ENCODE measurements at regions not wholly inside any gene's neighbourhood (a gene's known extent, or its start where the extent isn't known, plus 50 kb on each side); places are given as distances from the start of the nearest gene placed in this dataset.
"Not testable (repeated sequence)": the region's sequence is repeated elsewhere in the genome, so short reads cannot be mapped to it uniquely, and the experiment has no call there.

DNA sequence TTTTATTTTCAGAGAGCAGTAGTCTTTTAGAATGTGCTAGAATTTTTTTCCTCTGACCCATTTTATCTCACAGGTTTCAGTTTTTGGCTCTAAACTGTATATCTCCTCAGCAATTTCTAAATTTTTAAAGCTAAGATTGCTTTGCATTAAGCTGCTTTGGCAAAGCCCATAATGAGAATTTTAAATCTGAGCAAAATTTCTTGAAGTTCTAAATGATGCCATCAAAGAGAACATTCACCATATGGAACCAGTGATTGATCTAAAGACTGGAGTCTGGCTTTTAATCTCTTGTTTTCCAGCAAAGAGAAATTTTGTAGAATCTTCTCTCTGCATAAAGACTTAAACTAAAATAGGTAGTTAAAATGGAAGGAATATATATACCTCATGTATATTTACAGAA, 313.6 kb downstream of the TBC1D32 start:
- DNase-seq (ENCODE audit: low spot score), result no peak

DNA sequence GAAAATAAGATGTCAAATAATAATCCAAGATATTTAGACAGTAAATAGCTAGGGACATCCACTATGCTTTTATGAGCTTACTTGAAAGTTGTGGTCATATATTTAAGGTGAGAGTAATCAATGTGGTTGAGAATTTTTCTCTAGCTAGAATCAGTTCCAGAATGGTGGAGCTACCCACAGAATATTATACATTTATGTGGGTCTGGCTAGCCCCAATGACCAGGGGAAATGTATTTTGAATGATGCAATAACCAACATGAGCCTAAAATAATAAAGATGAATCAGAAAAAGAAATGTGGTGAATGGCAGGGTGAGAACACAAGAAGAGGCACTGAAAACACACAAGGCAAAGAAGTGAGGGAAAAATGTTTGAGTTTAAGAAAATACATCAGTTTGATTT, 325.7 kb downstream of the TBC1D32 start:
- no peak for DNase-seq (ENCODE audit: low spot score)

GRCh38 chr6:121006024-121006423, 328.3 kb downstream of the TBC1D32 start:
- DNase-seq (ENCODE audit: low spot score), result no peak

DNA sequence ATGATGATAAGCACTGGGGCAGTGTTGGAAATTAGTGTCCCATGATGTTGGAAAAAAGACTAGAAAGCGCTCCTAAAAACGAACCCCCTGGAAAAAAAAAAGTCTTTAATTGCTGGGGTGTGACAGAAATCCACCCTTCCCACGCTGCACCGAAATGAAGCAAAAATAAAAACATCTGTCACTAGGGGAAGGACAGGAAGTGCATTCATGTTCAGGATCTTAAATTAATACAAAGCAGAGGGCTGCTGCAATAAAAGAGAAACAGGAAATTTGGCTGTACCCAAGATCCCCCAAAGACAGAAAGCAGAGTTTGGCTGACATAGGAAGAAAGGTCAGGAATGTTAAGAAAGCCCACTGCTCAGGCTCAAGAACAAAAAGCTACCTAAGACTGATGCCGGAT, 333.9 kb downstream of the TBC1D32 start:
- DNase-seq (ENCODE audit: low spot score), result no peak

DNA sequence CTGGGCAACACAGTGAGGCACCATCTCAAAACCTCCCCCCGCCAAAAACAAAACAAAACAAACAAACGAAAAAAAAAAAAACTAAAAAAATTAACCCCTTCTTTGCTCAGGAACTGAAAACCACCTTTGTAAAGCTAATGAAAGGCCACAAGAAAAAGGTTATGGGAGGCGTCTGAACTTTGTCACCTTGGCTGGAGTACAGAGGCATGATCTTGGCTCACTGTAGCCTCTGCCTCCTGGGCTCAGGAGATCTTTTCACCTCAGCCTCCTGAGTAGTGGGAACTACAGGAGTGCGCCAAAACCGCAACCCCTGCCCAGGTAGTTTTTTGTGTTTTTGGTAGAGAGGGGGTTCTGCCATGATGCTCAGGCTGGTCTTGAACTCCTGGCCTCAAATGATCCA, 337.9 kb downstream of the TBC1D32 start:
- no peak for DNase-seq (ENCODE audit: low spot score)

GRCh38 chr6:120994573-120994967, 339.7 kb downstream of the TBC1D32 start:
- DNase-seq (ENCODE audit: low spot score), result no peak

DNA sequence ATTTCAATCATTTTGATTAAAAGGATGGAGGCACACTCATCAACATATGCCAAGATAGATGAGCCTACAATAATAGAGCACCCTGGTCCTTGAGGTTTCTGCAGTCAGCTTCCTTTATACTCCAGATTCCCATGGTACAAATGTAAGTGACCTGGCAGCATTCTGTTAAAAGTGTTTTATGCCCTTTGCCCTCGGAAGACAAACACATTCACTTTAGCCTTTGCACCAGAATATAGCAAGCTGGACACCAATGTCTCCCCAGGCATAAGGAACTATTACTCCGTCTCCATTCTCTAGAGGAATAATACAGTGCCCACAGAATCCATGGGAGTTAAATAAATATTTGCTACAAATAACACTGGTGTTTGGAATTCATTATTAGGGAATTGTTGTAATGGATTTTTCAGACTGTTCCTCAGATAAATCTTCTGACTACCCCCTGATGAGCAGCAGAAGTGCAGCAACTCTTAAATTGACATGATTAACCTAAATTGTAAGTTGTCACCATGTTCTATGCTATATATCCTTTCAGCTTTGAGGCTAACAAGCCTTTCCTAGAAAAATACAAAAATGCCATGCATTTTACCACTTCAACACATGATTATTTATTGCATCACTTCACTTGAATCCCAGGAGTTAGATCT, 340.2 kb downstream of the TBC1D32 start:
- no peak for DNase-seq (ENCODE audit: low spot score)

DNA sequence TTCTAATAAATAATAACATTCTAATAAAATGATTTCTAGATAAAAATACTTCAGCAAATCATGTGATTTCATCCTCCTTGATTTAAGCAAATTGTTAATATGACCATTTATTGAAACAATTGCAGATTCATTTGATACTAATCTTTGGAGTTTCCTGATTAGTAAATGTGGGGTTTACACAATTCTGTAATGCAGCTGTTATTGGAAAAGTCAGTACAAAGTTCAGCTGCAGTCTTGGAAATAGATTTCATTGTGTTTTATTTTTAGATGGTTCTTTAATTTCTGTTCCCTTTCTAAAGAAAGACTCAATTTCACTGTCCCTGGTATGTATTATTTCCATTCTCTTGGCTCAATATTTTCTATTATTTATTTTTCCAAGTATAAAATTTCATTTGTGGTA, 342.0 kb downstream of the TBC1D32 start:
- DNase-seq (ENCODE audit: low spot score), result no peak

- DNase-seq (ENCODE audit: low spot score), result no peak
Measured at GRCh38 chr6:120990866-120991265, 343.4 kb downstream of the TBC1D32 start.

DNA sequence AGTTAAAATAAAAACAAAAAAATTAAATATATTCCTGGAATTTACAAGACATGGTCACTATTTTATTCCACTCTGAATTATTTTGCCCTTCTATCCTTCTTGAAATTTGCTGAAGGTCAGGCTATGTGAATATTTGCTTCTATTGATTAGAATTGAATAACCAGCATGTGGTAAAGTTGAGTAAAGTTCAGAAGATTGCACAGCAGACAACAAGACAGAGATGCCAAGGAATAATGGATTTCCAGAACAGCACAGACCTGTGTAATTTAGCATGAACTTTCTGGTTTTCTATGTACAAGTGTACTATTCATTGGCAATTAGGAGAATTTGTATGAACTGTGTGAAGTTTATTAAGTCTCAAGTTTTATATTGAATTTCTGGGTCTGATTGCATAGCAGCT, 352.4 kb downstream of the TBC1D32 start:
- no peak for DNase-seq (ENCODE audit: low spot score)

DNA sequence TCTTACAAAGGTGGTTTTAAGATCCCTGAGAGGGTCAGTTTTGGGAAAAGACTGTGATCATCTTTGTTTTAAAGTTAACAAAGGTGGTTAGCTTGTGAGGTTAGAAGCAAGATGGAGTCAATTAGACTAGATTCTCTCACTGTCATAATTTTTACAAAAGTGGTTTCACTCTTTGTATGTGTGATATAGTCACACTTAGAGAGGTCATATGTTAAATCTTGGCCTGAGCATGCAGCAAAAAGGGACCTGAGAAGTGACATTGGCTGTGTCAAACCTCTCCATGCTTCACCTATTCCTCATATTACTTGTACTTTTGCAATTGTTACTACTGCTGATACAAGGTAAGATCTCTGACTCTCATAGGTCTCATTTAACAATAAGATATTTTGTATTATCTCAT, 368.0 kb downstream of the TBC1D32 start:
- DNase-seq (ENCODE audit: low spot score), result no peak

GRCh38 chr6:120965814-120966213, 368.5 kb downstream of the TBC1D32 start:
- DNase-seq (ENCODE audit: low spot score), result no peak

DNA sequence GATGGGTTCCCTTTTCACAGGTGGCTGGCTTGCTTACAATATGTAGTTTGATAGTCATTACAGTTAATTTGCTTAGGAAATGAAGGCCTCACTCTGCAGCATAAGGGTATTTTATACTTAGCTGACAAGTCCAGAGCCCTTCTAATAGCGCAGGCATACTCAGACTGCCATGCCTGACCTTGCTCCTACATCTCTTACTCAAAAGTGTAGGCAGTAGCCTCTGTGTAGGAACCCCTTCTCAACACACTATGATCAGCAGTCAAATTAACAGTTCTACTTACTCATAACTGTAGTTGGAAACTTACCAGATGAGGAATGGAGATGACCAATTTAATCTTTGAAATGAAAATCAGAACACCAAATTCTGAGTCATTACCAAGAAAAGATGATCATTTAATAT, 373.5 kb downstream of the TBC1D32 start:
- no peak for DNase-seq (ENCODE audit: low spot score)

DNA sequence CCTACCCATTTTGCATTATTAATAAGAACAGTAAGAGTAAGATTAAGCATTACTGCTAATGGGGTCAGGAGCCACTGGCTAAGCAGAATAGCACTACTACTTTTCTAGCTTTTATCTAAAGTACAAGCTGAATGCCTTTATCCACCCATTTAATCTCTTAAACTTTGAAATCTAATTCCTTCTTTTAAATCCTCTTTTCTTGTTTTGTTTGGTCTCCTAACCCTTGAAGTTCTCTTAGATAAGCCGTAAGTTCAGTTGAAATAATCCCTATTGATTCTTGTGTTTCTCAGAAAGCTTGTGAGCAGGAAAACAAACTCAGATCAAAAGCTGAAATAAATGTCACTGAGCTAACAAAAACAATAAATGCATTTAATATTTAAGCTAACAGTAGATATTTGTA, 380.2 kb downstream of the TBC1D32 start:
- no peak for DNase-seq (ENCODE audit: low spot score)

- DNase-seq (ENCODE audit: low spot score), result no peak
Measured at GRCh38 chr6:120951258-120951657, 383.0 kb downstream of the TBC1D32 start.

DNA sequence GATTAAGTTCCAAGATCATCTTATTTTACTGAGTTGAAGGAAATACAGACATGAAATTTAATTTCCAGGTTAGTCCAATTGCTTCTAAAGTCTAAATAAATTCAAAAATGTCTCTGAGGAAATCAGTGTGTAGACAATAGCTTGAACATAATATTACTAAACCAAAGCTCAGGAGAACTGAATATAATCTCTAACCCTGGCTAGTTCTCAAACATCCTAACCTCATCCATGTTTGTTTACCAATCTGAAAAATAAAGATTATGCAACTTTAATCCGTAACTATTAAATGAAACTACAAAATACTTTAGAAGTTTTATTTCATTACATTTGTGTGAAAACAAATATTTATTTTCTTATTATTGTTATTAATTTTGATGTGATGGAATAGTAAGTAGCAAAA, 387.2 kb downstream of the TBC1D32 start:
- no peak for DNase-seq (ENCODE audit: low spot score)

DNA sequence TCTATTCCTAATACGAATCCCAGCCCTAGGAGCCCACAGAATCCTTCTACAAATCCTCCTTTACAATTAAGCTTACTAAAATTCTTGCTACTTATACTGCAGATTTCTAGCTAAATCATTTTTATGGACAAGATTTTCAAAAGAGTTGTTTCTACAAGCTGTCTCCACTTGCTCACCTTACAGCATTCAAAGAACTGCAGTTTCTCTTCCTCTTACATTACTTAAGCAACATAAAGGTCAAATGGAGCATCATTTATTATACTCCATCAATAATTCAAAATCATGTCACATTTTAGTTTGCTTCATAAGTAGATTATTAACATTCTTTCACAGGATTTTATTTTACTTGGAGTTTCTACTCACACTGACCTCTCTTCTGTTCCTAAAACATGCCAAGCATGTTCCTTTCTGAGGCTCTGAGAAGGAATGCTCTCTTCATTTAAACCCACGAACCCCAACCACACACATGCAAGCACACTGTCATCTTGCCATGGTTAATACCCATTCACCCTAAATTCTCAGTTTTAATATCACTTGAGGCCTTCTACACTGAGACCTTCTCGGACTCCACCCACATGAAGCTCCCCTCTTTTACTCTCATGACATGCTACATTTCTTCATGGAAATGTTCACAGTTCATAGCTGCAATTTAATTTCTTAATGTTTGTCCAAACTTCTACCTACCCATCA, 388.2 kb downstream of the TBC1D32 start:
- no peak for DNase-seq (ENCODE audit: low spot score)

GRCh38 chr6:120938876-120939472, 395.3 kb downstream of the TBC1D32 start:
- DNase-seq (ENCODE audit: low spot score), result no peak

DNA sequence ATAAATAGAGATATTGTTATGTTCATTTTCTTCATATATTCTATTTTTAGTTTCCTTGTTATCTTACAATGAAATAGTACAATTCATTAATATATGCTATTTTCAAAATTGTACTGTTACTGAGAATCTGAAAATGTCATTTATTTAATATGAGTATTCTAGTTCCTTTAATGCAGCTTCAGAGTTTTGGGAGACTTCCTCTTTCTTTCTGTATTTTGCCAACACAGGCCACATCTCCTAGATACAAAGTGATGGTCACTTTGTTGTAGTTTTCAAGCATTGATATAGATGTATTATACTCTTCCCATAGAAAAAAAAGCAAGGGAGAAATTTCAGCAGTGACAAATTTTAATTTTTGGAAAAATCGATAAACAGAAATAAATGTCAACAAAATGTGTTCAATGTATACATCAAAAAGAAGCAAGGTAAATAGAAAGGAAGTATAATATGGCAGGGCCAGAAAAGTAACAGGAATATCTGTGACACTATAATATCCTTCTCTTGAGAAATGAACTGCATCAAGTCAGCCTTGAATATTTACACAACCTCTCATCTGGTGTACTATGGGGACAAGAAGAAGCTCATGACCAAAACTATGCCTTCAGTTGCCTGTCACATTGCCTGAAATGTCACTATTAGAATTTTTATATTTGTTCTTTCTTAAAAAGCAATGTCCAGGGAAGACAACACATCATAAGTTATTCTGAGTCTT, 396.0 kb downstream of the TBC1D32 start:
- no peak for DNase-seq (ENCODE audit: low spot score)

DNA sequence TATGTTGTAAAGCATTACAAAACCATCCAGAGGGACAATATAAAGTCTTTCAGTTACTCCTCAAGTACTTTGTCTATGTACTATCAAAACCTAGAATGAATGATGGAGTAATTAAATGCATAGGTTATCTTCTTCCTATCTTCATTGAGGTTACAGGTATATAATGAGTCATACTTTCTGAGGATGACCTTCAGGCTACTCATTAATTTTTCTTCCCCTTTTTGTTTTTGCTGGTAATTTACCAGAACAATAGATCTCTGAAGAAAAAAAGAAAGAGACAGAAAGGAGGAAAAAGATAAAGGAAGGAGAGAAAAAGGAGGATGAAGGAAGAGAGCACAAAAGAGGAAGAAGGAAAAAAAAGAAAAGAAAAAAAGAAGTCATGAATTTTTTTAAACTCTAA, 398.4 kb downstream of the TBC1D32 start:
- no peak for DNase-seq (ENCODE audit: low spot score)

DNA sequence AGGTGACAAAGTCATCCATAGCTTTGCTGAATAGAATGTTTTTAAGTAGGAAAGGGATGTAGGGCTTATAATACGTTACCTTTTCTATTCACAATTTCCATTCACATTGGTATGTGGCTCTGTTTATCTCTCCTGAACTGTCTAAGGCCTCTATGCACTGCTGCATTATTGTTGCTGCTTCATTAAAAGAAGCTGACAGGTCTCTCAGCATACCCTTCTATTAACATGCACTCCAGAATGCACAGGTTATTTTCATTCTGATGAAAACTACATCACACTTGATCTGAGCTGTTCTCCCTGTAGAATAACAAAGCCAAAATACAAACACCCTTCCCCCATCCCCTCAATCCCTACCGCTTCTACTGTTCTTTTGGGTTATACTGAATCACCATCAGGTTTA, 399.3 kb downstream of the TBC1D32 start:
- DNase-seq (ENCODE audit: low spot score), result no peak

DNA sequence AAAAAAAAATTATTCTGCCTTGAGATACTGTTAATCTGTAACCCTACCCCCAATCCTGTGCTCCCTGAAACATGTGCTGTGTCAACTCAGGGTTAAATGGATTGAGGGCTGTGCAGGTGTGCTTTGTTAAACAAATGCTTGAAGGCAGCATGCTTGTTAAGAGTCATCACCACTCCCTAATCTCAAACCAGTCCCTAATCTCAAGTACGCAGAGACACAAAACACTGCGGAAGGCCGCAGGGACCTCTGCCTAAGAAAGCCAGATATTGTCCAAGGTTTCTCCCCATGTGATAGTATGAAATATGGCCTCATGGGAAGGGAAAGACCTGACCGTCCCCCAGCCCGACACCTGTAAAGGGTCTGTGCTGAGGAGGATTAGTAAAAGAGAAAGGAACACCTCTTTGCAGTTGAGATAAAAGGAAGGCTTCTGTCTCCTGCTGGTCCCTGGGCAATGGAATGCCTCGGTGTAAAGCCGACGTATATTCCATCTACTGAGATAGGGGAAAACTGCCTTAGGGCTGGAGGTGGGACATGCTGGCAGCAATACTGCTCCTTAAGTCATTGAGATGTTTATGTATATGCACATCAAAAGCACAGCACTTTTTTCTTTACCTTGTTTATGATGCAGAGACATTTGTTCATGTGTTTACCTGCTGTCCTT, 402.6 kb downstream of the TBC1D32 start:
- DNase-seq (ENCODE audit: low spot score), result not testable (repeated sequence)

DNA sequence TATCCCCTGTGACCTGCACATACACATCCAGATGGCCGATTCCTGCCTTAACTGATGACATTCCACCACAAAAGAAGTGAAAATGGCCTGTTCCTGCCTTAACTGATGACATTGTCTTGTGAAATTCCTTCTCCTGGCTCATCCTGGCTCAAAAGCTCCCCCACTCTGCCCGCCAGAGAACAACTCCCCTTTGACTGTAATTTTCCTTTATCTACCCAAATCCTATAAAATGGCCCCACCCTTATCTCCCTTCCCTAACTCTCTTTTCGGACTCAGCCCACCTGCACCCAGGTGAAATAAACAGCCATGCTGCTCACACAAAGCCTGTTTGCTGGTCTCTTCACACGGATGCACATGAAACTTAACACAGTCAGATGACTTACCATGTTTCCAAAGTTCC, 403.8 kb downstream of the TBC1D32 start:
- not testable (repeated sequence) for DNase-seq (ENCODE audit: low spot score)
